HEK293 (cell line): ENCODE measurements at regions not wholly inside any gene's neighbourhood (a gene's known extent, or its start where the extent isn't known, plus 50 kb on each side); places are given as distances from the start of the nearest gene placed in this dataset.
"Not testable (repeated sequence)": the region's sequence is repeated elsewhere in the genome, so short reads cannot be mapped to it uniquely, and the experiment has no call there.

ENCODE experiments used
- CTCF ChIA-PET: fragments of 350-600 bp; formaldehyde crosslinking; extraction: SDS; loops from one replicate; lab custom pipeline; 2021; ENCODE audit warnings: antibody characterized with exemption; lab: Yijun Ruan, JAX
- POLR2A ChIA-PET: fragments of 300-600 bp; formaldehyde crosslinking; extraction: SDS; loops from one replicate; lab custom pipeline; 2020; ENCODE audit warnings: antibody characterized with exemption, inconsistent platforms; lab: Yijun Ruan, JAX
- H3K27ac ChIP-seq: fragments of 200-500 bp; sonication (Bioruptor generic); 2 replicates; pipeline ENCODE4 v1.5.1; 2014; ENCODE audit warnings: low read depth, low read length, control low read depth, inconsistent platforms; ENCODE audit errors: extremely low read depth
- H3K36me3 ChIP-seq, 2 experiments: fragments of 200-500 bp in 1 of 2; sonication (Bioruptor generic) in 1 of 2; 1 replicate in 1 of 2; 2 replicates in 1 of 2; pipeline ENCODE4 v1.5.1; 2014 to 2017; ENCODE audit warnings: inconsistent platforms in 2 of 2, low read length in 2 of 2; ENCODE audit not compliant: control insufficient read depth in 2 of 2, insufficient read depth in 1 of 2
- H3K4me1 ChIP-seq: fragments of 200-500 bp; sonication (Bioruptor generic); 2 replicates; pipeline ENCODE4 v1.5.1; 2014; ENCODE audit warnings: mild to moderate bottlenecking, low read length, inconsistent platforms; ENCODE audit not compliant: control insufficient read depth, insufficient read depth
- H3K4me3 ChIP-seq: 2 replicates; pipeline ENCODE4 v1.5.1; 2011; ENCODE audit warnings: low read depth, mild to moderate bottlenecking, control low read depth, low read length, moderate library complexity
- H3K9me3 ChIP-seq: fragments of 200-500 bp; sonication (Bioruptor generic); 2 replicates; pipeline ENCODE4 v1.5.1; 2014; ENCODE audit warnings: low read depth, low read length, inconsistent platforms; ENCODE audit not compliant: control insufficient read depth, insufficient read depth
- PBX3 ChIP-seq: sonication (generic); formaldehyde crosslinking; IDR thresholded peaks from 2 replicates; pipeline ENCODE4 v1.8.1; 2022; ENCODE audit warnings: mild to moderate bottlenecking, moderate library complexity, missing genetic modification reagents
- PRDM1 ChIP-seq: fragments of 450-650 bp; formaldehyde crosslinking; IDR thresholded peaks from 2 replicates; pipeline ENCODE4; 2016; ENCODE audit warnings: missing biosample characterization, missing genetic modification characterization
- ZBTB26 ChIP-seq: fragments of 450-650 bp; formaldehyde crosslinking; optimal IDR thresholded peaks from 2 replicates; pipeline ENCODE3; 2016; ENCODE audit warnings: missing biosample characterization, mild to moderate bottlenecking, missing genetic modification characterization
- ZFHX2 ChIP-seq: fragments of 450-650 bp; formaldehyde crosslinking; conservative IDR thresholded peaks from 2 replicates; pipeline ENCODE4 v1.5.1; 2016; ENCODE audit warnings: missing biosample characterization, missing genetic modification characterization
- ZNF132 ChIP-seq: fragments of 450-650 bp; formaldehyde crosslinking; IDR thresholded peaks from 2 replicates; pipeline ENCODE4 v1.5.1; 2017; ENCODE audit warnings: missing biosample characterization, missing genetic modification characterization, borderline replicate concordance
- ZNF239 ChIP-seq: fragments of 450-650 bp; formaldehyde crosslinking; IDR thresholded peaks from 2 replicates; pipeline ENCODE4 v1.5.1; 2016; ENCODE audit warnings: missing biosample characterization, missing genetic modification characterization
- ZNF26 ChIP-seq: fragments of 450-650 bp; formaldehyde crosslinking; IDR thresholded peaks from 2 replicates; pipeline ENCODE4 v1.5.1; 2016; ENCODE audit warnings: missing biosample characterization, missing genetic modification characterization
- ZNF449 ChIP-seq: fragments of 450-650 bp; formaldehyde crosslinking; IDR thresholded peaks from 2 replicates; pipeline ENCODE4 v1.5.1; 2017; ENCODE audit warnings: missing biosample characterization, mild to moderate bottlenecking, missing genetic modification characterization, moderate library complexity
- ZNF580 ChIP-seq: fragments of 450-650 bp; formaldehyde crosslinking; IDR thresholded peaks from 2 replicates; pipeline ENCODE4 v1.5.1; 2016; ENCODE audit warnings: missing biosample characterization, missing genetic modification characterization
- ZNF610 ChIP-seq: fragments of 450-650 bp; formaldehyde crosslinking; IDR thresholded peaks from 2 replicates; pipeline ENCODE4 v1.5.1; 2016; ENCODE audit warnings: missing biosample characterization, missing genetic modification characterization, borderline replicate concordance
- ZNF623 ChIP-seq: fragments of 450-650 bp; formaldehyde crosslinking; IDR thresholded peaks from 2 replicates; pipeline ENCODE4 v1.5.1; 2016; ENCODE audit warnings: missing biosample characterization, missing genetic modification characterization
- ZNF639 ChIP-seq: fragments of 450-650 bp; formaldehyde crosslinking; IDR thresholded peaks from 2 replicates; pipeline ENCODE4 v1.5.1; 2016; ENCODE audit warnings: missing biosample characterization, missing genetic modification characterization
- ZNF701 ChIP-seq: fragments of 450-650 bp; formaldehyde crosslinking; IDR thresholded peaks from 2 replicates; pipeline ENCODE4 v1.5.1; 2016; ENCODE audit warnings: missing biosample characterization, missing genetic modification characterization
- ZSCAN23 ChIP-seq: fragments of 450-650 bp; formaldehyde crosslinking; IDR thresholded peaks from 2 replicates; pipeline ENCODE4 v1.5.1; 2016; ENCODE audit warnings: missing biosample characterization, missing genetic modification characterization

GRCh38 chr18:58807766-58808165 lies 56.9 kb upstream of the ZNF532 start (continued):
- no peak for TF ChIP-seq ZBTB26
- no peak for TF ChIP-seq ZNF580 (tag by site-specific recombination)
- no peak for TF ChIP-seq ZNF639 (tag by site-specific recombination)
- TF ChIP-seq ZNF623 (tag by site-specific recombination), result no peak
- no peak for TF ChIP-seq ZNF610 (tag by site-specific recombination)
- no peak for TF ChIP-seq PBX3 (CRISPR knock-in tag)
- no peak for TF ChIP-seq ZNF449 (tag by site-specific recombination)
- TF ChIP-seq ZNF132 (tag by site-specific recombination), result no peak
- no peak for TF ChIP-seq ZNF26 (tag by site-specific recombination)

GRCh38 chr18:58808349-58808748 lies 56.3 kb upstream of the ZNF532 start:
- Histone ChIP-seq H3K4me3 (no peak overlapping the region), H3K4me1 (peaks cover 13% of the 10 kb centered on the region), H3K9me3 (no peaks in the 10 kb centered on the region), H3K27ac (no peak overlapping the region), H3K36me3 (no peaks in the 10 kb centered on the region)
- TF ChIP-seq ZNF701 (tag by site-specific recombination) (no peak), ZSCAN23 (tag by site-specific recombination) (no peak), ZNF239 (no peak), ZFHX2 (no peak), PRDM1 (tag by site-specific recombination) (no peak)
- POLR2A ChIA-PET, result interaction anchor here (0.6 kb wide), 1 partner anchor 33 kb away, joined by 3 read pairs; no protein-coding TSS in a partner anchor
- CTCF ChIA-PET, result interaction anchor here (0.5 to 0.7 kb wide), 2 partner anchors 30 to 108 kb away, joined by 3 to 4 read pairs; no protein-coding TSS in a partner anchor

GRCh38 chr18:58811859-58812258 lies 52.8 kb upstream of the ZNF532 start:
- H3K4me1 ChIP-seq, H3K36me3 ChIP-seq, POLR2A ChIA-PET, H3K4me3 ChIP-seq, H3K9me3 ChIP-seq, H3K27ac ChIP-seq: not testable (repeated sequence)
- CTCF ChIA-PET, result interaction anchor here (1.0 kb wide), 1 partner anchor 10 kb away, joined by 3 read pairs; no protein-coding TSS in a partner anchor
